Neutrophil (primary cell): ENCODE measurements at regions not wholly inside any gene's neighbourhood (a gene's known extent, or its start where the extent isn't known, plus 50 kb on each side); places are given as distances from the start of the nearest gene placed in this dataset.

Experiments used
- H3K27ac ChIP-seq: fragments of 200-600 bp; sonication (generic); 2 replicates; pipeline ENCODE4 v1.5.1; 2016; ENCODE audit warnings: mild to moderate bottlenecking, moderate library complexity
- H3K27me3 ChIP-seq: fragments of 200-600 bp; sonication (generic); 2 replicates; pipeline ENCODE4 v1.6.0; 2016; ENCODE audit warnings: mild to moderate bottlenecking
- H3K36me3 ChIP-seq: fragments of 200-600 bp; sonication (generic); 2 replicates; pipeline ENCODE4 v1.5.1; 2017
- H3K4me1 ChIP-seq, 2 experiments: fragments of 200-600 bp in 1 of 2; sonication (generic) in 1 of 2; 1 replicate in 1 of 2; 2 replicates in 1 of 2; pipeline versions ENCODE4 v1.5.1 to v1.6.1; 2013 to 2016; ENCODE audit warnings: low read depth in 1 of 2, low read length in 1 of 2, mild to moderate bottlenecking in 1 of 2, moderate library complexity in 1 of 2; ENCODE audit not compliant: control insufficient read depth in 1 of 2, insufficient read depth in 1 of 2
- H3K4me3 ChIP-seq, 2 experiments: fragments of 200-600 bp in 1 of 2; sonication (generic) in 1 of 2; 1 replicate in 1 of 2; 2 replicates in 1 of 2; pipeline ENCODE4 v1.5.1; 2013 to 2016; ENCODE audit warnings: low read depth in 1 of 2, low read length in 1 of 2, mild to moderate bottlenecking in 1 of 2, moderate library complexity in 1 of 2
- H3K9me3 ChIP-seq: fragments of 200-600 bp; sonication (generic); 2 replicates; pipeline ENCODE4 v1.5.1; 2016
- CTCF ChIP-seq: fragments of 200-600 bp; sonication (generic); IDR thresholded peaks from 2 replicates; pipeline ENCODE4 v1.5.1; 2016; ENCODE audit warnings: antibody characterized with exemption

- H3K36me3 ChIP-seq, result no peaks in the 10 kb centered on the region
- peaks cover 9% of the 10 kb centered on the region for H3K27me3 ChIP-seq
- no peaks in the 10 kb centered on the region for H3K9me3 ChIP-seq
- H3K27ac ChIP-seq, result no peak overlapping the region
- no peaks in the 10 kb centered on the region for H3K4me1 ChIP-seq
- no peak for TF ChIP-seq CTCF
- no peak overlapping the region for H3K4me3 ChIP-seq
Observed at GRCh38 chr10:62866941-62867340, 50.8 kb upstream of the EGR2 start.

- no peaks in the 10 kb centered on the region for H3K9me3 ChIP-seq
- H3K36me3 ChIP-seq, result no peaks in the 10 kb centered on the region
- H3K4me1 ChIP-seq, result no peaks in the 10 kb centered on the region
- peaks cover 9% of the 10 kb centered on the region for H3K27me3 ChIP-seq
- no peak overlapping the region for H3K27ac ChIP-seq
- no peak for TF ChIP-seq CTCF
- no peak overlapping the region for H3K4me3 ChIP-seq
Observed at GRCh38 chr10:62866451-62866850, 50.3 kb upstream of the EGR2 start.
